Breast epithelium (tissue), 4 donors: ENCODE measurements at regions not wholly inside any gene's neighbourhood (a gene's known extent, or its start where the extent isn't known, plus 50 kb on each side); places are given as distances from the start of the nearest gene placed in this dataset.
A peak's percentile ranks its signal among the peaks of the same experiment; 100 is the strongest.
"Not testable (repeated sequence)": the region's sequence is repeated elsewhere in the genome, so short reads cannot be mapped to it uniquely, and the experiment has no call there.

ENCODE experiments used
- DNase-seq, 2 donors: peaks; one replicate each; pipeline ENCODE4 v3.0.0-alpha.2; 2019; ENCODE audit warnings: low spot score in 2 of 2
- H3K27ac ChIP-seq, 2 donors: fragments of 200-600 bp; sonication (generic) in 1 of 2; one replicate each; pipeline ENCODE4 v1.5.1; 2016 to 2019; ENCODE audit warnings: mild to moderate bottlenecking in 1 of 2
- H3K27me3 ChIP-seq, 2 donors: fragments of 200-600 bp; sonication (generic) in 1 of 2; one replicate each; pipeline versions ENCODE4 v1.5.1 to v1.6.0; 2017 to 2019; ENCODE audit warnings: control low read depth in 1 of 2, mild to moderate bottlenecking in 1 of 2
- H3K36me3 ChIP-seq: fragments of 200-600 bp; one replicate; pipeline ENCODE4 v1.5.1; 2019
- H3K4me1 ChIP-seq, 2 donors: fragments of 200-600 bp; sonication (generic); one replicate each; pipeline ENCODE4 v1.5.1; 2016 to 2019; ENCODE audit warnings: control low read depth in 1 of 2
- H3K4me3 ChIP-seq, 3 donors: fragments of 200-600 bp; sonication (generic); 1 replicate in 2 of 3; 2 replicates in 1 of 3; pipeline ENCODE4 v1.5.1; 2016 to 2019; ENCODE audit warnings: mild to moderate bottlenecking in 3 of 3, moderate library complexity in 2 of 3
- H3K9me3 ChIP-seq, 2 donors: fragments of 200-600 bp; sonication (generic) in 1 of 2; one replicate each; pipeline ENCODE4 v1.5.1; 2016 to 2019; ENCODE audit warnings: control low read depth in 1 of 2
- CTCF ChIP-seq, 3 donors: fragments of 450-650 bp; IDR thresholded peaks; one replicate each; pipeline ENCODE4 v1.5.1; 2016 to 2017; ENCODE audit warnings: antibody characterized with exemption in 3 of 3, mild to moderate bottlenecking in 3 of 3, moderate library complexity in 3 of 3
- POLR2A ChIP-seq: fragments of 450-650 bp; IDR thresholded peaks from one replicate; pipeline ENCODE4 v1.6.1; 2016; ENCODE audit warnings: antibody characterized with exemption, mild to moderate bottlenecking, moderate library complexity
- POLR2AphosphoS5 ChIP-seq, 3 donors: sonication (generic); formaldehyde crosslinking; IDR thresholded peaks; one replicate each; pipeline ENCODE4 v1.6.1; 2017; ENCODE audit warnings: antibody characterized with exemption in 3 of 3
- intact Hi-C: fragments of 100-400 bp; cut with DNase I; formaldehyde crosslinking; loops from one replicate; pipeline ENCODE4 v1.15.1; 2023; ENCODE audit warnings: low total_unique reads

- H3K4me3 ChIP-seq = no peak overlapping the region
- peaks cover 0 to 11% of the 10 kb centered on the region in 2 donors for H3K9me3 ChIP-seq
- no peaks in the 10 kb centered on the region for H3K4me1 ChIP-seq
- H3K27ac ChIP-seq = no peak overlapping the region
- TF ChIP-seq POLR2AphosphoS5 (IDR thresholded peaks at IDR 0.05) (no peak), CTCF (IDR thresholded peaks at IDR 0.05) (no peak), POLR2A (no peak)
- H3K27me3 ChIP-seq = no peaks in the 10 kb centered on the region
- intact Hi-C loops = no loop called here
- no peaks in the 10 kb centered on the region for H3K36me3 ChIP-seq
- no peak for DNase-seq
Measured at GRCh38 chr5:125987677-125988255, 435.4 kb upstream of the GRAMD2B start.

DNA sequence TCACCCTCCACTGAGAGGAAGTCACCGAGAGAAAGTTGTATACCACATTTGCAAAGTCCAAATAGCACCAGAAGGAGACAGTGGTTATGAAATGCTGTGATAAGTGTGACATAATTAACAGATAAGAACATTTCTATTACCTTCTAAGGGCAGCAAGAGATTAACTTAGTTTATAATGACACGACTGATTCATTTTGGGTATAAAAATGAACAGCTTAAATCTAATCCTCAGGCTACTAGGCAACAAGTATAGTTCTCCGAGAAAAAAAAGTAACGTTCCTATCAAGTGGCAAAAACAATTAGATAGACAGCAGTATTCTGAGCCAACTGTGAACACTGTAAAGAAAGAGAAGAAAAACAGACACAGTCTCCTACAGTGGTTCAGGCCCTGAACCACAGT, 431.2 kb upstream of the GRAMD2B start:
- Histone ChIP-seq H3K4me1 (no peaks in the 10 kb centered on the region), H3K4me3 (no peak overlapping the region), H3K36me3 (no peaks in the 10 kb centered on the region), H3K27me3 (no peaks in the 10 kb centered on the region), H3K27ac (no peak overlapping the region), H3K9me3 (no peaks in the 10 kb centered on the region)
- intact Hi-C loops = no loop called here
- no peak for TF ChIP-seq POLR2A
- no peak for TF ChIP-seq CTCF (IDR thresholded peaks at IDR 0.05)
- TF ChIP-seq POLR2AphosphoS5 (IDR thresholded peaks at IDR 0.05) = no peak
- no peak for DNase-seq

DNA sequence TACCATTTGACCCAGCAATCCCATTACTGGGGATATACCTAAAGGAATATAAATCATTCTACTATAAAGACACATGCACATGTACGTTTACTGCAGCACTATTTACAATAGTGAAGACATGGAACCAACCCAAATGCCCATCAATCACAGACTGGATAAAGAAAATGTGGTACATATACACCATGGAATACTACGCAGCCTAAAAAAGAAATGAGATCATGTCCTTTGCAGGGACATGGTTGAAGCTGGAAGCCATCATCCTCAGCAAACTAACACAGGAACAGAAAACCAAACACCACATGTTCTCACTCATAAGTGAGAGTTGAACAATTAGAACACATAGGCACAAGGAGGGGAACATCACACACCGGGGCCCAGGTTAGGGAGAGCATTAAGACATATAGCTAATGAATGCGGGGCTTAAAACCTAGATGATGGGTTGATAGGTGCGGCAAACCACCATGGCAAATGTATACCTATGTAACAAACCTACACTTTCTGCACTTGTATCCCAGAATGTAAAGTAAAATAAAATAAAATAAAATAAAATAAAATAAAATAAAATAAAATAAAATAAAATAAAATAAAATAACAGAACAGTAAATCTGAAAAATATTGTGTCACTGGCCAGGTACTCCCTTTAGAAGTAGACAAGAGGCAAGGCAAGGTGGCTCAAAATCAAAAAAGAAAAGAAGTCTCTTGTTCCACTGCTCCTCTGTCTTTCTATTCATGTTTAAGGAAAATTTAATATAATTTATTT, 423.8 kb upstream of the GRAMD2B start:
- H3K27me3 ChIP-seq, H3K4me3 ChIP-seq, H3K27ac ChIP-seq: not testable (repeated sequence)

DNA sequence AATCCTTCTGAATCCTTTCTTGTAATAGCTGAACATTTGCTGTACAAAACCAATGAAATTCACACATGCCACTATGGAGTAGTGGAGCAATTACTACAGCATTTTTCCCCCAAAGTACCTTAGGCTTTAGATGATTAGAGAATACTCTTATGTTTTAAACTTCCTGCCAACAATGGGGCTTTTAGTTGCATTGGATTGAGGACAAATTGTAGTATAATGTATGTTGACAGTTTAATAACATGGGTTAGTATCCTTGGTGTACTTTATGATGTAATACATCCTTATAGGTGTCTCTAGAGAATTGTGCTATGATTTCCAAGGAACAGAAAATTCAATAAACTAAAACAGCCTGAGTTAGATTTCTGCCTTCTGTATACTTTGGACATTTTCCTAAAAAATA, 422.7 kb upstream of the GRAMD2B start:
- intact Hi-C loops = no loop called here

More for the DNA sequence above, 423.8 kb upstream of the GRAMD2B start:
- H3K36me3 ChIP-seq, H3K9me3 ChIP-seq, intact Hi-C loops, H3K4me1 ChIP-seq, DNase-seq: not testable (repeated sequence)

DNA sequence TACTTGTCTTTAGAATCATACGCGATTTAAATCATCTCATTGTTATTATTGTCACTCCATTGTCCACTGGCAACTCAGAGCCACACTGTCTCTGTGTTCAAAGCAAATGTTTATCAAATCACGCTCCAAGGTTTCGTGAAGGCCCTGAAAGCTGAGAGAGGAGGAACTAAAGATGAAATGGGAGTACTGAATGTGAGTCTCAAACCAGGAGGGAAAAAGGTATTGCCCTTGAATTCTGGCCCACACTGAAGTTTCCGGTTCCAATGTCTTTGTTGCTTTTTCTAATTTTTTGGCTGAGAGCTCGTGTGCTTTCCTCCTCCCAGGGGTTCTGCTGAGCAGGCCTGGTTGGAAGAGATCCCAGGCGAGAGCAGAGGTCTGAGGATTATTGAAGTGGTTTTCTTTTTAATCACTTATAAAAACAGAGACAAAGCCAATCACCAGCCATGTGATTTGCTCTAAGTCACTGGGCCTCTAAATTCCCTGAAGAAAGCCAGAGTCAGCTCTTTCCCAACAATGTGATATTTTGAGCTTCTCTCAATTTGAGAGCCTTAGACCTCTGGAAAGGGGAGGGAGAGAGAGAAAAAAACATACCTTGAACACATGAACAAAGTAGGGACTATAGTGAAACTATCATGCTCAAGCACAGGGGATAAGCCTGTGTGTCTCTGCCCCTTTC, 420.8 kb upstream of the GRAMD2B start:
- Histone ChIP-seq H3K27ac (peak overlapping the region; percentile 50 to 86), H3K4me1 (peaks cover 8 to 9% of the 10 kb centered on the region in 2 donors), H3K9me3 (no peaks in the 10 kb centered on the region), H3K4me3 (peak overlapping the region in 1 of 3 donors; percentile 6), H3K27me3 (no peaks in the 10 kb centered on the region), H3K36me3 (no peaks in the 10 kb centered on the region)
- TF ChIP-seq POLR2AphosphoS5 (IDR thresholded peaks at IDR 0.05) = no peak
- TF ChIP-seq CTCF (IDR thresholded peaks at IDR 0.05) = no peak
- TF ChIP-seq POLR2A = no peak
- intact Hi-C loops = no loop called here
- peak in 1 of 2 donors; percentile 59 for DNase-seq

More for the DNA sequence above, 422.7 kb upstream of the GRAMD2B start:
- no peaks in the 10 kb centered on the region for H3K27me3 ChIP-seq
- TF ChIP-seq POLR2A (no peak), CTCF (IDR thresholded peaks at IDR 0.05) (no peak), POLR2AphosphoS5 (IDR thresholded peaks at IDR 0.05) (no peak)
- no peaks in the 10 kb centered on the region for H3K36me3 ChIP-seq
- H3K4me3 ChIP-seq = no peak overlapping the region
- peaks cover 8 to 9% of the 10 kb centered on the region in 2 donors for H3K4me1 ChIP-seq
- no peak for DNase-seq
- no peak overlapping the region for H3K27ac ChIP-seq
- H3K9me3 ChIP-seq = no peaks in the 10 kb centered on the region
